Loucy (cell line): ENCODE measurements at regions not wholly inside any gene's neighbourhood (a gene's known extent, or its start where the extent isn't known, plus 50 kb on each side); places are given as distances from the start of the nearest gene placed in this dataset.

Source experiments
- H2AFZ ChIP-seq: fragments of 200-600 bp; sonication (generic); 2 replicates; pipeline ENCODE4 v1.6.0; 2016; ENCODE audit warnings: antibody characterized with exemption, mild to moderate bottlenecking, low read length, moderate library complexity
- H3F3A ChIP-seq: fragments of 200-600 bp; 2 replicates; pipeline ENCODE4 v1.6.0; 2016; ENCODE audit warnings: antibody characterized with exemption, low read depth, mild to moderate bottlenecking
- H3K27me3 ChIP-seq: fragments of 200-600 bp; sonication (generic); 2 replicates; pipeline ENCODE4 v1.6.1; 2014; ENCODE audit warnings: low read length, mild to moderate bottlenecking; ENCODE audit not compliant: insufficient read depth, poor library complexity, severe bottlenecking
- H3K36me3 ChIP-seq: fragments of 200-600 bp; sonication (generic); 2 replicates; pipeline ENCODE4 v1.6.1; 2016; ENCODE audit warnings: low read length; ENCODE audit not compliant: insufficient read depth
- H3K4me1 ChIP-seq: fragments of 200-600 bp; sonication (generic); 2 replicates; pipeline ENCODE4 v1.5.1; 2014; ENCODE audit warnings: low read length, mild to moderate bottlenecking; ENCODE audit not compliant: insufficient read depth, poor library complexity, severe bottlenecking
- H3K4me2 ChIP-seq: fragments of 200-600 bp; sonication (generic); 2 replicates; pipeline ENCODE4 v1.6.0; 2014; ENCODE audit warnings: antibody characterized with exemption, low read length, low read depth, mild to moderate bottlenecking; ENCODE audit not compliant: poor library complexity, severe bottlenecking
- H3K4me3 ChIP-seq: fragments of 200-600 bp; sonication (generic); 2 replicates; pipeline ENCODE4 v1.5.1; 2014; ENCODE audit warnings: low read length, mild to moderate bottlenecking, mixed read lengths; ENCODE audit not compliant: poor library complexity, severe bottlenecking
- H3K79me2 ChIP-seq: fragments of 200-600 bp; sonication (generic); 2 replicates; pipeline ENCODE4 v1.6.1; 2014; ENCODE audit warnings: low read length; ENCODE audit not compliant: insufficient read depth
- H3K9ac ChIP-seq: fragments of 200-600 bp; sonication (generic); 2 replicates; pipeline ENCODE4 v1.6.0; 2014; ENCODE audit warnings: mild to moderate bottlenecking, low read depth, low read length, moderate library complexity; ENCODE audit not compliant: poor library complexity, severe bottlenecking
- H3K9me2 ChIP-seq: fragments of 200-600 bp; sonication (generic); replicated peaks from 2 replicates; pipeline ENCODE4 v1.6.1; 2016; ENCODE audit warnings: low read depth, low read length, mixed read lengths
- H3K9me3 ChIP-seq: fragments of 200-600 bp; sonication (generic); 2 replicates; pipeline ENCODE4 v1.6.1; 2014; ENCODE audit warnings: mild to moderate bottlenecking, antibody characterized with exemption, low read length, low read depth; ENCODE audit not compliant: insufficient read depth
- H4K20me1 ChIP-seq: fragments of 200-600 bp; sonication (generic); 2 replicates; pipeline ENCODE4 v1.6.0; 2014; ENCODE audit warnings: antibody characterized with exemption, low read length, mild to moderate bottlenecking; ENCODE audit not compliant: insufficient read depth, poor library complexity, severe bottlenecking
- EZH2phosphoT487 ChIP-seq: fragments of 200-600 bp; IDR thresholded peaks from 2 replicates; pipeline ENCODE4 v1.6.1; 2018; ENCODE audit warnings: antibody characterized with exemption, mild to moderate bottlenecking, moderate library complexity, borderline replicate concordance
- TF ChIP-seq, protein P1 (sequence below): fragments of 200-600 bp; sonication (generic); conservative IDR thresholded peaks from 2 replicates; pipeline ENCODE4 v1.5.1; 2014; ENCODE audit warnings: mild to moderate bottlenecking, antibody characterized with exemption, low read length

DNA sequence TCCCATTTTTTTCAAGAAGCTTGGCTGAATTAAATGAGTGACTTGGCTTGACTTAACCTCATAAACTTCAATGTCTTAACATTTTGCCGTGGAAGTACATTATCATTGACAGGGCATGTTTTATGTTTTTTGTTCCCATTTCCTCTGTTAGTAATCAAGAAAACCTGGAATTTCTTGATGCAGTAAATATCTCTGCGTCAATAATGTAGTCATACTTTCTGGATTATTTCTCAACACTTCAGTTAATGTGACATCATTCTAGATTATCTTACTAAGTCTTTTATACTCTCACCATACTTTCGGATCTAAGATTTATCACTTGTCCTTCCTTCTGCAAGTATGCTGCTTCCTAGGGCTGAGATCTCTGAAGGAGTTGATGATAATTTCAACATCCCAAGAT lies 58.6 kb upstream of the PGR start:
- Histone ChIP-seq H3K4me2 (no peak overlapping the region), H3K27me3 (no peaks in the 10 kb centered on the region), H3K9ac (no peak overlapping the region), H3K9me3 (no peaks in the 10 kb centered on the region), H3K4me3 (no peak overlapping the region), H2AFZ (no peak overlapping the region), H3K9me2 (no peaks in the 10 kb centered on the region), H4K20me1 (no peaks in the 10 kb centered on the region), H3K79me2 (no peaks in the 10 kb centered on the region), H3K36me3 (no peaks in the 10 kb centered on the region), H3K4me1 (no peaks in the 10 kb centered on the region), H3F3A (no peaks in the 10 kb centered on the region)
- no peak for TF ChIP-seq EZH2phosphoT487
- TF ChIP-seq, protein P1, sequence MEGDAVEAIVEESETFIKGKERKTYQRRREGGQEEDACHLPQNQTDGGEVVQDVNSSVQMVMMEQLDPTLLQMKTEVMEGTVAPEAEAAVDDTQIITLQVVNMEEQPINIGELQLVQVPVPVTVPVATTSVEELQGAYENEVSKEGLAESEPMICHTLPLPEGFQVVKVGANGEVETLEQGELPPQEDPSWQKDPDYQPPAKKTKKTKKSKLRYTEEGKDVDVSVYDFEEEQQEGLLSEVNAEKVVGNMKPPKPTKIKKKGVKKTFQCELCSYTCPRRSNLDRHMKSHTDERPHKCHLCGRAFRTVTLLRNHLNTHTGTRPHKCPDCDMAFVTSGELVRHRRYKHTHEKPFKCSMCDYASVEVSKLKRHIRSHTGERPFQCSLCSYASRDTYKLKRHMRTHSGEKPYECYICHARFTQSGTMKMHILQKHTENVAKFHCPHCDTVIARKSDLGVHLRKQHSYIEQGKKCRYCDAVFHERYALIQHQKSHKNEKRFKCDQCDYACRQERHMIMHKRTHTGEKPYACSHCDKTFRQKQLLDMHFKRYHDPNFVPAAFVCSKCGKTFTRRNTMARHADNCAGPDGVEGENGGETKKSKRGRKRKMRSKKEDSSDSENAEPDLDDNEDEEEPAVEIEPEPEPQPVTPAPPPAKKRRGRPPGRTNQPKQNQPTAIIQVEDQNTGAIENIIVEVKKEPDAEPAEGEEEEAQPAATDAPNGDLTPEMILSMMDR, result no peak

DNA sequence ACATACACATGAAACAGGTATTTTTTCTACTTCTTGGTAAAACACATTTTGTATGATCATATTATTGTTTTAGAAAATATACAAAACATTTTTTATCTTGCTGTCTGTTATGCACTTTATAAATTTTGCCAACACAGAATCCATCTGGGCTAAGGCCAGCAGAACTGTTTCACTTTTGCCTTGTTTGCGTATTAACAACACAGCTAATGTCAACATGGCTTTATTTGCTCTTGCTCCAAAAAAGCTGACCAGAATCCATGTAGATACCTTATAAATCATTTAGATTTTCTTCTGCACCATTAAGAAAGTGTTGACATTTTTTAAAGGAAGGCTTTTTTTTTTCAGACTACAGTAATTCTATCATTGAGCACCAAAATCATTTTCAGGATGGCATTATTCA lies 58.1 kb upstream of the PGR start:
- Histone ChIP-seq H3F3A (no peaks in the 10 kb centered on the region), H3K36me3 (no peaks in the 10 kb centered on the region), H2AFZ (no peak overlapping the region), H3K27me3 (no peaks in the 10 kb centered on the region), H3K4me3 (no peak overlapping the region), H3K9ac (no peak overlapping the region), H4K20me1 (no peaks in the 10 kb centered on the region), H3K4me2 (no peak overlapping the region), H3K4me1 (no peaks in the 10 kb centered on the region), H3K79me2 (no peaks in the 10 kb centered on the region), H3K9me2 (no peaks in the 10 kb centered on the region), H3K9me3 (no peaks in the 10 kb centered on the region)
- TF ChIP-seq EZH2phosphoT487, result no peak
- TF ChIP-seq, protein P1, result no peak

DNA sequence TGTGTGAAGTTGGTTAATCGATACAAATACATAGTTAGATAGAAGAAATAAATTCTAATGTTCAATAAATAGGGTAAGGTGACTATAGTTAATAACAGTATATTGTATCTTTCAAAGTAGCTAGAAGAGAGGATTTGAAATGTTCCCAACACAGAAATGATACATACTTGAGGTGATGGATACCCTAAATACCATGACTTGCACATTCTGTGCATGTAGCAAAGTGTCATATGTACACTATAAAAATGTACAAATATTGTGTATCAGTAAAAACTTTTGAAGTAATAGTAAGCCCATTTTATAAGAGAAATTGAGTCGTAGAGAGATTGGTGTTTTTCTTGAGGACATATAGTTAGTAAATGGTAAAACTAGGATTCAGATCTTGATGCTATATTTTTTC lies 56.4 kb upstream of the PGR start:
- no peaks in the 10 kb centered on the region for H4K20me1 ChIP-seq
- TF ChIP-seq, protein P1, result no peak
- TF ChIP-seq EZH2phosphoT487, result no peak
- no peaks in the 10 kb centered on the region for H3K4me1 ChIP-seq
- no peaks in the 10 kb centered on the region for H3K36me3 ChIP-seq
- H3F3A ChIP-seq, result no peaks in the 10 kb centered on the region
- H3K9me3 ChIP-seq, result no peaks in the 10 kb centered on the region
- H3K9ac ChIP-seq, result no peak overlapping the region
- H3K79me2 ChIP-seq, result no peaks in the 10 kb centered on the region
- H2AFZ ChIP-seq, result no peak overlapping the region
- no peak overlapping the region for H3K4me3 ChIP-seq
- no peaks in the 10 kb centered on the region for H3K9me2 ChIP-seq
- no peak overlapping the region for H3K4me2 ChIP-seq
- no peaks in the 10 kb centered on the region for H3K27me3 ChIP-seq
